GM21529 (cell line): ENCODE measurements at regions not wholly inside any gene's neighbourhood (a gene's known extent, or its start where the extent isn't known, plus 50 kb on each side); places are given as distances from the start of the nearest gene placed in this dataset.

ENCODE experiments used
- ATAC-seq: cut with Tn5 transposase; IDR thresholded peaks from one replicate; pipeline ENCODE4 v1.9.1; 2021; ENCODE audit not compliant: unreplicated experiment

- ATAC-seq: no peak
Measured at GRCh38 chr18:42689310-42689709, 426.2 kb downstream of the RIT2 start.
